GM12878 (cell line): ENCODE measurements at regions not wholly inside any gene's neighbourhood (a gene's known extent, or its start where the extent isn't known, plus 50 kb on each side); places are given as distances from the start of the nearest gene placed in this dataset.

ENCODE experiments used
- ATAC-seq: fragments of 200-7000 bp; cut with Tn5 transposase; 3 replicates; pipeline ENCODE4 v1.9.1; 2020; ENCODE audit warnings: mild to moderate bottlenecking, moderate library complexity
- BruUV-seq: library from RNA; stranded (reverse); fragments of 400-500 nt; replicated peaks from 2 replicates; lab custom pipeline; 2021; lab: Mats Ljungman, UMichigan
- CTCF ChIA-PET: fragments of 300-600 bp; sonication (Branson Sonifier 250); formaldehyde crosslinking; extraction: SDS; loops from one replicate; lab custom pipeline; 2021; ENCODE audit warnings: inconsistent platforms; lab: Yijun Ruan, JAX
- POLR2A ChIA-PET: fragments of 350-600 bp; formaldehyde crosslinking; extraction: SDS; loops from one replicate; lab custom pipeline; 2021; ENCODE audit warnings: inconsistent platforms; lab: Charles Lee
- RAD21 ChIA-PET: fragments of 300-600 bp; sonication (Branson Sonifier 250); formaldehyde crosslinking; loops from one replicate; lab custom pipeline; 2023; ENCODE audit warnings: antibody characterized with exemption; ENCODE audit not compliant: unreplicated experiment; lab: Charles Lee
- SMC1A ChIA-PET: fragments of 300-600 bp; sonication (Branson Sonifier 250); formaldehyde crosslinking; loops from one replicate; lab custom pipeline; 2023; ENCODE audit not compliant: unreplicated experiment, uncharacterized antibody; lab: Charles Lee
- DNase-seq: peaks from one replicate; pipeline ENCODE4 v3.0.0-alpha.2; 2011; ENCODE audit warnings: low read depth, low spot score
- FAIRE-seq: peaks from 3 replicates; lab custom pipeline; 2011; peaks lifted over from hg19 to GRCh38; lab: Jason Lieb, UNC
- H2AFZ ChIP-seq: 2 replicates; pipeline ENCODE4 v1.6.0; 2011; ENCODE audit warnings: low read depth, low read length, control low read depth; ENCODE audit not compliant: control insufficient read depth
- H3K27ac ChIP-seq: 2 replicates; pipeline ENCODE4 v1.5.1; 2011; ENCODE audit warnings: control low read depth; ENCODE audit not compliant: control insufficient read depth, insufficient read depth
- H3K27me3 ChIP-seq, 2 experiments: replicated peaks in 1 of 2; 2 replicates each; pipeline versions ENCODE4 v1.6.0 to v1.6.1; 2011; ENCODE audit warnings: low read length in 1 of 2; ENCODE audit not compliant: control insufficient read depth in 2 of 2, insufficient read depth in 2 of 2
- H3K36me3 ChIP-seq, 2 experiments: 2 replicates each; pipeline ENCODE4 v1.5.1; 2011; ENCODE audit warnings: low read length in 1 of 2; ENCODE audit not compliant: control insufficient read depth in 2 of 2, insufficient read depth in 2 of 2
- H3K4me1 ChIP-seq: 2 replicates; pipeline ENCODE4 v1.6.1; 2011; ENCODE audit warnings: mild to moderate bottlenecking, low read length, moderate library complexity, mixed read lengths; ENCODE audit not compliant: control insufficient read depth, insufficient read depth
- H3K4me2 ChIP-seq: 2 replicates; pipeline ENCODE4 v1.6.0; 2011; ENCODE audit warnings: control low read depth; ENCODE audit not compliant: control insufficient read depth, insufficient read depth
- H3K4me3 ChIP-seq: fragments of 200-600 bp; sonication (generic); 2 replicates; pipeline ENCODE4 v1.5.1; 2016
- H3K79me2 ChIP-seq: 2 replicates; pipeline ENCODE4 v1.6.0; 2011; ENCODE audit warnings: low read length; ENCODE audit not compliant: control insufficient read depth, insufficient read depth
- H3K9ac ChIP-seq: 2 replicates; pipeline ENCODE4 v1.8.0; 2011; ENCODE audit warnings: low read length, control low read depth, mixed read lengths; ENCODE audit not compliant: control insufficient read depth, insufficient read depth
- H3K9me3 ChIP-seq: replicated peaks from 3 replicates; pipeline ENCODE4 v1.5.1; 2011; ENCODE audit warnings: mild to moderate bottlenecking, low read length; ENCODE audit not compliant: control insufficient read depth, insufficient read depth
- H4K20me1 ChIP-seq: 2 replicates; pipeline ENCODE4 v1.6.0; 2011; ENCODE audit not compliant: control insufficient read depth, insufficient read depth
- BHLHE40 ChIP-seq, 2 experiments: fragments of 450-650 bp in 1 of 2; IDR thresholded peaks; 2 replicates each; pipeline ENCODE4 v1.6.1; 2011 to 2017; ENCODE audit warnings: low read depth in 2 of 2, borderline replicate concordance in 1 of 2, improper control_type of control experiment in 1 of 2, low read length in 1 of 2, mild to moderate bottlenecking in 1 of 2
- BRCA1 ChIP-seq: IDR thresholded peaks from 2 replicates; pipeline ENCODE4 v1.6.1; 2011; ENCODE audit warnings: low read depth, low read length, improper control_type of control experiment
- LARP7 ChIP-seq: fragments of 450-650 bp; IDR thresholded peaks from 2 replicates; pipeline ENCODE4 v1.6.1; 2017; ENCODE audit warnings: mild to moderate bottlenecking
- MTA2 ChIP-seq: fragments of 450-650 bp; IDR thresholded peaks from 2 replicates; pipeline ENCODE4 v1.6.1; 2016; ENCODE audit warnings: low read depth, mild to moderate bottlenecking, moderate library complexity
- NR2F1 ChIP-seq: fragments of 450-650 bp; conservative IDR thresholded peaks from 2 replicates; pipeline ENCODE4 v1.6.1; 2017; ENCODE audit warnings: mild to moderate bottlenecking
- PBX3 ChIP-seq: IDR thresholded peaks from 2 replicates; pipeline ENCODE4 v1.6.1; 2011; ENCODE audit warnings: mild to moderate bottlenecking, low read depth, low read length, moderate library complexity; ENCODE audit not compliant: insufficient replicate concordance
- SREBF2 ChIP-seq: IDR thresholded peaks from 2 replicates; pipeline ENCODE4 v1.6.1; 2012; ENCODE audit warnings: mild to moderate bottlenecking, low read length
- ZZZ3 ChIP-seq: IDR thresholded peaks from 2 replicates; pipeline ENCODE4 v1.6.1; 2011; ENCODE audit warnings: low read depth; ENCODE audit not compliant: control insufficient read depth, insufficient read length
- WGBS: methylation state at CpG from one replicate; pipeline ENCODE4 v1.1.6; 2016; ENCODE audit warnings: low lambda C conversion rate; ENCODE audit not compliant: insufficient replicate concordance, insufficient coverage; ENCODE audit errors: missing lambda C conversion rate; 5-methylcytosine and 5-hydroxymethylcytosine counted together
- in situ Hi-C: fragments of 300-500 bp; cut with MboI; formaldehyde crosslinking; loops from 9 replicates; pipeline ENCODE4 v1.14.3; 2018; ENCODE audit warnings: mixed read lengths
- intact Hi-C: fragments of 100-400 bp; cut with micrococcal nuclease; formaldehyde crosslinking; loops from one replicate; pipeline ENCODE4 v1.14.2; 2022; ENCODE audit not compliant: unreplicated experiment

GRCh38 chr14:61111731-61112130 lies 130.7 kb downstream of the SLC38A6 start:
- RAD21 ChIA-PET, result no interaction called here
- Histone ChIP-seq H3K4me3 (no peak overlapping the region), H3K27ac (no peak overlapping the region), H3K9ac (no peak overlapping the region), H4K20me1 (no peaks in the 10 kb centered on the region), H3K36me3 (no peaks in the 10 kb centered on the region), H3K4me1 (no peaks in the 10 kb centered on the region), H3K27me3 (no peaks in the 10 kb centered on the region), H3K79me2 (no peaks in the 10 kb centered on the region), H2AFZ (no peak overlapping the region), H3K4me2 (no peak overlapping the region), H3K9me3 (peaks cover 4% of the 10 kb centered on the region; the same call in 2 of the 3 replicates)
- CTCF ChIA-PET, result no interaction called here
- no peak for FAIRE-seq
- no peak for DNase-seq
- TF ChIP-seq MTA2 (no peak), LARP7 (no peak), NR2F1 (no peak)
- in situ Hi-C loops, result no loop called here
- intact Hi-C loops, result no loop called here
- BruUV-seq, result no TSS peak
- POLR2A ChIA-PET, result no interaction called here
- ATAC-seq, result no peak
- SMC1A ChIA-PET, result no interaction called here
- whole genome bisulfite sequencing, result 92% methylated on average over 5 of the region's 5 CpGs

- Histone ChIP-seq H3K4me1 (no peaks in the 10 kb centered on the region), H3K79me2 (no peaks in the 10 kb centered on the region), H3K4me2 (no peak overlapping the region), H3K4me3 (no peak overlapping the region), H3K27me3 (no peaks in the 10 kb centered on the region), H3K9me3 (peaks cover 4% of the 10 kb centered on the region; the same call in 2 of the 3 replicates), H3K36me3 (no peaks in the 10 kb centered on the region), H3K27ac (no peak overlapping the region), H4K20me1 (no peaks in the 10 kb centered on the region), H3K9ac (no peak overlapping the region), H2AFZ (no peak overlapping the region)
- CTCF ChIA-PET, result interaction anchor here (1.4 kb wide), 1 partner anchor 9 kb away, joined by 3 read pairs; no protein-coding TSS in a partner anchor
- RAD21 ChIA-PET, result no interaction called here
- intact Hi-C loops (no loop called here), in situ Hi-C loops (no loop called here)
- FAIRE-seq, result no peak
- TF ChIP-seq ZZZ3 (no peak), PBX3 (no peak), BHLHE40 (IDR thresholded peaks at IDR 0.05; ENCODE audit: borderline replicate concordance in 1 of 2, low read depth in 2 of 2, low read length in 1 of 2) (no peak), SREBF2 (no peak), BRCA1 (no peak)
- POLR2A ChIA-PET, result no interaction called here
- DNase-seq, result no peak
- WGBS, result 72% methylated on average over 23 of the region's 23 CpGs
- SMC1A ChIA-PET, result no interaction called here
- ATAC-seq, result no peak
- BruUV-seq, result no TSS peak
These were observed 130.2 kb downstream of the SLC38A6 start for GRCh38 chr14:61111209-61111665.
